ENCODE measurements at regions not wholly inside any gene's neighbourhood (a gene's known extent, or its start where the extent isn't known, plus 50 kb on each side); places are given as distances from the start of the nearest gene placed in this dataset.
"Not testable (repeated sequence)": the region's sequence is repeated elsewhere in the genome, so short reads cannot be mapped to it uniquely, and the experiment has no call there.

DNA sequence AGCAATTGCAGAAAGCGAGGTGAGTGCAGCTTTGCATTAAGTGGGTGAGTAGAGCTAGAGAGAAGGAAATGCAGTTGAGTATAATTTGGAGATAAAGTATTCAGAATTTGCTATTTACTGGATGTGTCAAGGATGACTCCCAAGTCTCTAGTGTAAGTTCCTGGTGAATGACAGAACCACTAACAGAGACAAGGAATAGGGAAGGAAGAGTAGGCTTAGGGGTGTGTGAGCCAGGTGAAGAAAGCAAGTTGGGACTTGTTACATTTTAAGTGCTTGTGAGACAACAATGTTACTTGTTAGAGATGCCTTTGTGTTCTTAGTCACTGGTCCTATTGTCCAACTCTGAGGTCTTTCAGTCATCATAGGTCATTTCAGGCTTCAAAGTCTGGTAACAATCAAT lies 70.8 kb downstream of the TBC1D26 start:
- DNase-seq, result not testable (repeated sequence)

GRCh38 chr17:15806825-15807224 lies 74.7 kb downstream of the TBC1D26 start:
- DNase-seq, result not testable (repeated sequence)

DNA sequence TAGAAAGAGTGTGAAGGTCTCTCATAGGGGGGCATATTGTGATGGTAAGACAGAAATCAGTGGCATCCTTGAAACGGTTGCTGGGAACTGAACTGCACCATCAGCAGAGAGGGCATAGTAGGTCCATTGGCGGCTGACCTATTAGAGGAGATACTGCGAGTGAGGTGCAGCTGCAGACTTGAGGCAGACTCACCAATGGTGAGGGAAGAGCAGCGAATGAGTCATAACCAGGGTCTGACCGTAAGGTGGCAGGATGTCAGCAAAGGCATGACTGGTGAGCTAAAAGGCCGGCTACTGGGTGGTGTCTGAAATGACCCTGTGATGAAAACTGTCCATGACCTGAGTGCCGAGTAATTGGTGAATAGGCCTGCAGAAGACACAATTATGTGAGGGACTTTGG lies 81.3 kb downstream of the TBC1D26 start:
- DNase-seq, result not testable (repeated sequence)

GRCh38 chr17:15814003-15814402 lies 81.9 kb downstream of the TBC1D26 start:
- not testable (repeated sequence) for DNase-seq

- not testable (repeated sequence) for DNase-seq
Observed at GRCh38 chr17:15817861-15818260, 85.8 kb downstream of the TBC1D26 start.

DNA sequence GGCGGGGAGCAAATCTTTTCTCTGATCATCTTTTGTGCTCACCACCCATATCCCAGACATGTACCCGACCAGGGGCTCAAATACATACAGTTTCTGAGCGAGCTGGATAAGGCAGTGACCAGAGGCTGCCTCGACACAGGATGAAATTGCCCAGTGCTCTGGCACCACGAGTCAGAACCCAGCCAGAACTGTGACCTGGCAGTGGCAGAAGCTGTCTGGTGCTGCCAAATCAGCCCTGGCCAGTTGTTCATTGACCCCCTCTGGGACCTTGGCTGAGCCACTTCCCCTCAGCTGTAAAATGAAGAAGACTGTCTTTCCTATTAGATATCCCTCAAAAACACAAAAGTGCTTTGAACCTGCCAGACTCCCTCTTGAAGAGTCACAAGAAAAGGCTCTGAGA lies 90.2 kb downstream of the TBC1D26 start:
- not testable (repeated sequence) for DNase-seq

GRCh38 chr17:15828727-15829314 lies 96.7 kb downstream of the TBC1D26 start:
- peak; percentile 20 to 64 (median 49) for DNase-seq

DNA sequence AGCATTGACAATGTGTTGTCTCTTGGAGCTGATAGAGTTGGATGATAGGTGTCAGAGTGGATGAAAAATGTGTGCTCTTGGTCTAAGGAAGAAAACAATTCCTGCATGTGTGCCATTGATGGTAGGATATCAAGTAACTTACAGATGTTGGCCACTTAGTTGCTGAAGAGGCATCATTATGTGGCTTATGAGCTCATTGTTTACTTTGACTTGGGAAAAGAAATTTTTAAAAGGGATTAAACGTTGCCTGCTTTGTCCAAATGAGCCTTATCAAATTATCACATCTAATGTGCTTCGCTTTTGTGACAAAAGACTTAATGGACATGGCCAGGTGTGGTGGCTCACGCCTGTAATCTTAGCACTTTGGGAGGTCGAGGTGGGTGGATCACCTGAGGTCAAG lies 98.1 kb downstream of the TBC1D26 start:
- DNase-seq, result not testable (repeated sequence)

- not testable (repeated sequence) for DNase-seq
Observed at GRCh38 chr17:15831182-15831581, 99.1 kb downstream of the TBC1D26 start.

DNA sequence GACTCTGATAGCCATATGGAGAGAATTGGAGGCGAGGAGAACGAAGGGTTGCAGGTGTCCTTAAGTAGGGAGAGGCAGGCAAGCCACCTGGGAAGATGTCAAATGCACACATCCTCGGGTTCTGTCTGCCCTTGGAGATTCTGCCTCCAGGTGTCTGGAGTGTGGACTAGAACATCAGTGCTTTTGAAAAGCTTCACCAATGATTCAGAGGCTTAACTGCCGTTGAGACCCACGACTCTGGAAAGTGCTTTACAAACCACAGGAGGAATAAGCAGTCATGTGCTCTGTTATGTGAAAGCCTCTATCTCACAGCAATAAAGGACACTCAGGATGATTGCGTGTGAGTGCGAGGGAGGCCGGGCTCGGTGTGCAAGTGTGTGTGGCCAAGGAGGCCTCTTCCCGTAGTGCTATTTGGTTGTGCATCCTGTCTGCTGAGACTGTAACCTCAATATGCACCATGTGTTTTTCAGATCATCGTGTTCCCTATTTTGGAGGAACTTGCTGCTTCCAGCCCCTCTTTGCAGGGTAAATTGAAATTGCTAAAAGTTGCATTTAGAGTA lies 100.9 kb downstream of the TBC1D26 start:
- DNase-seq, result not testable (repeated sequence)

- not testable (repeated sequence) for DNase-seq
Observed at GRCh38 chr17:15833890-15834289, 101.8 kb downstream of the TBC1D26 start.

DNA sequence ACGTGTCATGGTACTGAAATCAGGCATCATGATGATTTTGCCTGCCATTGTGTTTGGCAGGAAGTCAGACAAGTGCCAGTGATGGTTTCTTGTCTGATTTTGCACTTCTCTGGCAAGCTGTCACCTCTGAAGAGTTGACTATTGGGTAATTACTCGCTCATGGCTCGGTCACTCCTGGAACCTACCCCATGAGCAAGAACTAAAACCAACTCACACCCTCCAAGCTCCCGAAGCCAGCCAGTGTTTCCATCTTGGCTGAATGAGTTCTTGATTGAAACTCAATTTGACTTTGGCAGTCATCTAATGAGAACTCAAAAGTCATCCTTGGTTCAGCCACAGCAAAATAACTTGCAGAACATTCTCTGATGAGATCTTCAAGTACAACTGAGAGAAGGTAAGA lies 103.4 kb downstream of the TBC1D26 start:
- DNase-seq, result not testable (repeated sequence)

DNA sequence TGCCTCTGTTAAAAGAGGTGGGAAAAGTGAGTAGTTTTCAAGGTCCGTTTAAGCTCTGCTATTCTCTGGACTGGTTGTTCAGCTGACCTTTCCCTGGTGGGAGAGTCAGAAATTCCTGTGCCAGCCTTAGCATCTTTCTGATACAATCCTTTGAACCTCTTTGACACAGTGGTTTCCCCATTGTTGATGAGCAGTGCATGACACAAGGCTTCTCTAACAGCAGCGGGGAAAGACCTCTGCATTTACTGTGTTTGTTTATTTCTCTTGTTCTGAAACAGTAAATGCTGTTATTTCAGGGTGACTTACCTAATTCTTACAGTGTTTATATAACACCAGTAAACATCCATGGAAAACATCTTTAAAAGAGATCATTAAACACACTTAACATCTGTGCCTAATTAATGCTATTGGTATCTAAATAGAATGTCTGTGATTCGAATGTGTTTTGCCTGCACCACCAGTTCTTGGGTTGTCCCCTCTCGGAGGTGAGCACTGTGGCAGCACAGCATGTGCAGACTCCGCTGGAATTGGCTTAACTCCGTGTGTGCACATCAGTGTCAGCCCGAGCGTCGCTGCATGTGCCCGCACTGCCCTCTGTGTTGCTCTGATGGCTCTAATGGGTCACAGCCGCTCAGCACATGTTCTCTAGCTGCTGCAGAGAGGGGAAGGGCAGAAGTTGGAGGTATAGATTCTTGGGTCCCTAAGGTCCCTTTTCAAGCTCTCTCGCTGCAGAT lies 104.3 kb downstream of the TBC1D26 start:
- not testable (repeated sequence) for DNase-seq

GRCh38 chr17:15836991-15837390 lies 104.9 kb downstream of the TBC1D26 start:
- not testable (repeated sequence) for DNase-seq

DNA sequence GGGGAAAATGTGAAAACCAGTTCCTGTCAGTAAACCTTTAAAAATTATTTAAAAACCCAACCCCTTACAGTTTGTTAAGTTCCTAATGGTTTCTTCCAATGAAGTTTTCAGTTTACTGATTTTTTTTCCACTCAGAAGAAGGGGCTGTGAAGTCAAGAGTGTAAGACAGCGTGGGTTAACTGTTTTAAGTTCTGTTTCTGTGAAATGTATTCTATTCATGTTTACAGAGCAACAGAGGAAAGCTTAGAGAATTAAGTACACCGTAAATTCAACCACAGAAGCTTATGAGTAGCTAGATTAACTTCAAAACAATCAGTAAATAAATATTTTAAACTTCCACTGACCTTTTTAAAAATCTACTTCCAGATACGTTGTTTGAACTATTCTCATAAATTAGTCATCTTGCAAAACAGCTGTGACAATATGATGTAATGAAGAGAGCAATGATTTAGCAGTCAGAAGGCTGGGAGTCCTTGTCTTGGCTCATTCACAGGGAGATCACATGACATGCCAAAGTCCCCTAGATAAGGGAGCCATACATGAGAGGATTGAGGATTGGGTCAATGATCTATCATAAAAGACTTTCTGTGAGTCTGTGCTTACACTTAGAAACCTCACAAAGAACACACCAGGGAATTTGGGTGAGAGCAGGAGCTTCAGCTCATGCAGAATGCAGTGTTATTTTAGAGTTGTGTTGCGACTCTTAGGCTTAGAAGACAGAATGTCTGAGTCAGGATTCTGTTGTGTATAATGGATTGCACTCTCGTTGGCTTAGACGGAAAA lies 97.3 kb upstream of the ADORA2B start:
- DNase-seq, result not testable (repeated sequence)

DNA sequence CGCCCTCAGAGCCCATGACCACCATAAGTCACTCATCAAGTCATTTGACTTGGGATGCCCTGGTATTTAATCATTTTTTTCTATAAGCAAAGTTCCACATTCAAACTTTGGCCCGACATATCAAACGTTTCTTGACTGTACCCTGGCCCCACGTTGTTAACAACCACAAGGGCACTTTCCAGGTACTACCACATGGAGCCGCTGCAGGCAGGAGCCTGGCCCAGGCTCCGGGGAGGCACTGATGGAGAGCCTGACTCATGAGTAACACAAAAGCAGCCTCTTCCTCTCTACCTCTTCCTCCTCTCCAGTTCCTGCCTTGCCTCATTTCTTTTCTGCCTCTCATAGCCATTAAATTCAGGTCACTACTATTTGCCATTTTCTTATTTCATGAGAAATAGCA lies 95.9 kb upstream of the ADORA2B start:
- peak in 3 of 4 experiments; percentile 9 to 35 (median 15) for DNase-seq

GRCh38 chr17:15850071-15850470 lies 94.9 kb upstream of the ADORA2B start:
- not testable (repeated sequence) for DNase-seq

- not testable (repeated sequence) for DNase-seq
Observed at GRCh38 chr17:15850687-15851086, 94.2 kb upstream of the ADORA2B start.

- DNase-seq, result not testable (repeated sequence)
Observed at GRCh38 chr17:15852863-15853262, 92.1 kb upstream of the ADORA2B start.

- DNase-seq, result not testable (repeated sequence)
Observed at GRCh38 chr17:15856191-15856590, 88.7 kb upstream of the ADORA2B start.

GRCh38 chr17:15856745-15857144 lies 88.2 kb upstream of the ADORA2B start:
- DNase-seq, result not testable (repeated sequence)

GRCh38 chr17:15858082-15858481 lies 86.8 kb upstream of the ADORA2B start:
- DNase-seq, result not testable (repeated sequence)

- DNase-seq, result not testable (repeated sequence)
Observed at GRCh38 chr17:15860774-15861173, 84.2 kb upstream of the ADORA2B start.

Measured in activated naive CD4-positive, alpha-beta T cell (primary cell).